ENCODE measurements at regions not wholly inside any gene's neighbourhood (a gene's known extent, or its start where the extent isn't known, plus 50 kb on each side); places are given as distances from the start of the nearest gene placed in this dataset.

GRCh38 chr4:33850371-33850902 is 2393.9 kb downstream of the ARAP2 start:
- TF ChIP-seq POLR2A (IDR thresholded peaks at IDR 0.05) = no peak
- TF ChIP-seq CTCF (IDR thresholded peaks at IDR 0.05) = no peak
- no peak for TF ChIP-seq POLR2AphosphoS5 (IDR thresholded peaks at IDR 0.05)
